Fibroblast of lung (primary cell): ENCODE measurements at regions not wholly inside any gene's neighbourhood (a gene's known extent, or its start where the extent isn't known, plus 50 kb on each side); places are given as distances from the start of the nearest gene placed in this dataset.

Source experiments
- DNase-seq, 2 donors: peaks; one replicate each; pipeline versions ENCODE4 v3.0.0 to v3.0.0-alpha.2; 2010; ENCODE audit warnings: low read depth in 2 of 2
- H2AFZ ChIP-seq: 2 replicates; pipeline ENCODE4 v1.5.1; 2012; ENCODE audit warnings: low read length, control low read depth, inconsistent platforms
- H3K27ac ChIP-seq: 2 replicates; pipeline ENCODE4 v1.5.1; 2011; ENCODE audit warnings: low read length, control low read depth; ENCODE audit not compliant: insufficient read depth
- H3K27me3 ChIP-seq: 2 replicates; pipeline ENCODE4 v1.5.1; 2011; ENCODE audit warnings: mild to moderate bottlenecking, low read length; ENCODE audit not compliant: control insufficient read depth, insufficient read depth
- H3K36me3 ChIP-seq: 2 replicates; pipeline ENCODE4 v1.5.1; 2011; ENCODE audit warnings: low read length; ENCODE audit not compliant: control insufficient read depth, insufficient read depth
- H3K4me1 ChIP-seq: 2 replicates; pipeline ENCODE4 v1.5.1; 2011; ENCODE audit warnings: low read length; ENCODE audit not compliant: control insufficient read depth, insufficient read depth; ENCODE audit errors: extremely low read depth
- H3K4me2 ChIP-seq: 2 replicates; pipeline ENCODE4 v1.5.1; 2011; ENCODE audit warnings: low read length, control low read depth; ENCODE audit not compliant: insufficient read depth; ENCODE audit errors: extremely low read depth
- H3K4me3 ChIP-seq, 4 experiments: fragments of 200-600 bp in 1 of 4; sonication (generic) in 1 of 4; replicated peaks in 1 of 4; 2 replicates each; pipeline ENCODE4 v1.5.1; 2011 to 2016; ENCODE audit warnings: low read length in 4 of 4, low read depth in 3 of 4, mild to moderate bottlenecking in 3 of 4, control low read depth in 2 of 4, inconsistent platforms in 1 of 4, mixed read lengths in 1 of 4; ENCODE audit not compliant: insufficient read depth in 1 of 4; ENCODE audit errors: control extremely low read depth in 1 of 4
- H3K79me2 ChIP-seq: 2 replicates; pipeline ENCODE4 v1.5.1; 2012; ENCODE audit warnings: mild to moderate bottlenecking, low read length, inconsistent platforms; ENCODE audit not compliant: control insufficient read depth, insufficient read depth
- H3K9ac ChIP-seq: 2 replicates; pipeline ENCODE4 v1.5.1; 2011; ENCODE audit warnings: mild to moderate bottlenecking, low read length, control low read depth; ENCODE audit not compliant: insufficient read depth
- H3K9me3 ChIP-seq: 2 replicates; pipeline ENCODE4 v1.5.1; 2012; ENCODE audit warnings: low read depth, low read length; ENCODE audit not compliant: control insufficient read depth, insufficient read depth
- H4K20me1 ChIP-seq: 2 replicates; pipeline ENCODE4 v1.5.1; 2011; ENCODE audit warnings: low read length; ENCODE audit not compliant: control insufficient read depth, insufficient read depth; ENCODE audit errors: extremely low read depth
- EZH2 ChIP-seq: IDR thresholded peaks from 2 replicates; pipeline ENCODE4 v1.5.1; 2012; ENCODE audit warnings: low read length, control low read depth, mild to moderate bottlenecking; ENCODE audit errors: missing control alignments
- TF ChIP-seq, protein P1 (sequence below), 2 donors: IDR thresholded peaks in 1 of 2; conservative IDR thresholded peaks in 1 of 2; 1 replicate in 1 of 2; 2 replicates in 1 of 2; pipeline ENCODE4 v1.5.1; 2011 to 2012; ENCODE audit warnings: low read length in 2 of 2, control low read depth in 1 of 2, inconsistent platforms in 1 of 2, low read depth in 1 of 2, mild to moderate bottlenecking in 1 of 2

DNA sequence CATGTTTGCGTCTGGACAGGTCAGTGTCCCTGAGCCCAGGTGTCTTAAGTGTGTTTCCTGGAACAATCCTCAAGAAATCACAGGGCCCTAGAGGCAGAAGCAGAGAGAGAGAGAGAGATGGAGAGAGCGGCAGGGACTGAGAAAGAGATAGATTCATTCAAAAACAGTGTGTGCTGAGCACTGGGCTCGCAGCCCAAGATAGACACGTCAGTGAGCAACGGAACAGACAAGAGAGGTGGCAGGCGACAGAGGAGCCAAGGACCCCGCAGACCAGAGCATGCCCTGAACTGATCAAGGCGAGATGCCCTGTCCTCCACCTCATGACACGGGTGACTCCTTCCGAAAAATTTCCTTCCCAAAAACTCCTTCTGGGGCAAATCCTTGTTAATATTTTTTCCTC is 362.0 kb upstream of the SULF2 start:
- no peaks in the 10 kb centered on the region for H3K9me3 ChIP-seq

DNA sequence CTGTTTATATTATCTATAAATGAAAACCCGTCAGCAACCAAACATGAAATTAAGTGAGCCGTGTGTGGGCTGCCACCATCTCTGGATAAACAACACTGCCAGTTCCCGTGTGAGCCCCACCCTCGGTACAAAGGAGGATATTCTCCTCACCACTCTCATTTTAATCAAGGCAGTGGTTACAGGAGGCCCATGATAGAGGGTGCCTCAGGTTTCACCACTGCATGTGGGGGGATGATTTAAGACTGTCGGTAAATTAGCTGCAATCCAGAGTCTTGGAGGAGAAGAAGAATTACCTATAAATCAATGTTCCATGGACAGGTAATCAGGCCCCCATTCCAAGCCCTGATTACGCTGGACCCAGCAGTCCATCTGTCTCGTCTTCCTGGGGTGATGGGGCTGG is 361.6 kb upstream of the SULF2 start:
- H3K9ac ChIP-seq = no peak overlapping the region
- no peaks in the 10 kb centered on the region for H3K36me3 ChIP-seq
- TF ChIP-seq, protein P1, sequence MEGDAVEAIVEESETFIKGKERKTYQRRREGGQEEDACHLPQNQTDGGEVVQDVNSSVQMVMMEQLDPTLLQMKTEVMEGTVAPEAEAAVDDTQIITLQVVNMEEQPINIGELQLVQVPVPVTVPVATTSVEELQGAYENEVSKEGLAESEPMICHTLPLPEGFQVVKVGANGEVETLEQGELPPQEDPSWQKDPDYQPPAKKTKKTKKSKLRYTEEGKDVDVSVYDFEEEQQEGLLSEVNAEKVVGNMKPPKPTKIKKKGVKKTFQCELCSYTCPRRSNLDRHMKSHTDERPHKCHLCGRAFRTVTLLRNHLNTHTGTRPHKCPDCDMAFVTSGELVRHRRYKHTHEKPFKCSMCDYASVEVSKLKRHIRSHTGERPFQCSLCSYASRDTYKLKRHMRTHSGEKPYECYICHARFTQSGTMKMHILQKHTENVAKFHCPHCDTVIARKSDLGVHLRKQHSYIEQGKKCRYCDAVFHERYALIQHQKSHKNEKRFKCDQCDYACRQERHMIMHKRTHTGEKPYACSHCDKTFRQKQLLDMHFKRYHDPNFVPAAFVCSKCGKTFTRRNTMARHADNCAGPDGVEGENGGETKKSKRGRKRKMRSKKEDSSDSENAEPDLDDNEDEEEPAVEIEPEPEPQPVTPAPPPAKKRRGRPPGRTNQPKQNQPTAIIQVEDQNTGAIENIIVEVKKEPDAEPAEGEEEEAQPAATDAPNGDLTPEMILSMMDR (conservative IDR thresholded peaks at IDR 0.05 in 1 of 2, IDR thresholded peaks at IDR 0.05 in 1 of 2; ENCODE audit: low read depth in 1 of 2, low read length in 2 of 2) = no peak
- TF ChIP-seq EZH2 = no peak
- no peaks in the 10 kb centered on the region for H4K20me1 ChIP-seq
- no peaks in the 10 kb centered on the region for H3K27me3 ChIP-seq
- no peak overlapping the region for H3K4me2 ChIP-seq
- H3K9me3 ChIP-seq = no peaks in the 10 kb centered on the region
- H3K27ac ChIP-seq = no peak overlapping the region
- no peaks in the 10 kb centered on the region for H3K4me1 ChIP-seq
- no peak overlapping the region for H3K4me3 ChIP-seq
- no peaks in the 10 kb centered on the region for H3K79me2 ChIP-seq
- DNase-seq = no peak
- no peak overlapping the region for H2AFZ ChIP-seq

More for the DNA sequence above, 362.0 kb upstream of the SULF2 start:
- Histone ChIP-seq H3K4me3 (no peak overlapping the region), H3K9ac (no peak overlapping the region), H3K4me1 (no peaks in the 10 kb centered on the region), H3K27me3 (no peaks in the 10 kb centered on the region), H4K20me1 (no peaks in the 10 kb centered on the region), H3K79me2 (no peaks in the 10 kb centered on the region), H3K36me3 (no peaks in the 10 kb centered on the region), H3K4me2 (no peak overlapping the region), H3K27ac (no peak overlapping the region), H2AFZ (no peak overlapping the region)
- no peak for DNase-seq
- TF ChIP-seq EZH2 = no peak
- TF ChIP-seq, protein P1 (conservative IDR thresholded peaks at IDR 0.05 in 1 of 2, IDR thresholded peaks at IDR 0.05 in 1 of 2; ENCODE audit: low read depth in 1 of 2, low read length in 2 of 2) = no peak

DNA sequence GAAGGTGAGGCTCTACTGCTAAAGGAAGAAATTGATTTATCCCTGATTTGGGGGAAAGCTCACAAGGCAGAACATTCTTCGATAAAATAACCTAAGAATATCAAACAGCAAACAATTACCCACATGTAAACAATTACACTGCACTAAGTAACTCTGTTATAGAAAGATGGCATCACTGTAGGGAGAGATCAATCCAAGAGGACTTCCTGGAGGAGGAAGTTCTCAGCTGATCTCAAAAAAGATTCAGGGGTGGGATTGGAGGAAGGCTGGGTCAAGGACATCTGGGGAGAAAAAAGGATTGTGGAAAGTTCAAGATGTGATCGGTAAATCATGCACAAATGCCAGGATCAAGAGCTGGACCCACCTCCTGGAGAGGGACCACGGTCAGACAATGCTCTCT is 361.0 kb upstream of the SULF2 start:
- H3K9ac ChIP-seq = no peak overlapping the region
- H3K4me1 ChIP-seq = no peaks in the 10 kb centered on the region
- DNase-seq = no peak
- no peak overlapping the region for H3K27ac ChIP-seq
- H3K27me3 ChIP-seq = no peaks in the 10 kb centered on the region
- no peaks in the 10 kb centered on the region for H3K79me2 ChIP-seq
- TF ChIP-seq EZH2 = no peak
- TF ChIP-seq, protein P1 (conservative IDR thresholded peaks at IDR 0.05 in 1 of 2, IDR thresholded peaks at IDR 0.05 in 1 of 2; ENCODE audit: low read depth in 1 of 2, low read length in 2 of 2) = no peak
- H3K4me3 ChIP-seq = no peak overlapping the region
- H2AFZ ChIP-seq = no peak overlapping the region
- no peaks in the 10 kb centered on the region for H3K9me3 ChIP-seq
- H4K20me1 ChIP-seq = no peaks in the 10 kb centered on the region
- H3K36me3 ChIP-seq = no peaks in the 10 kb centered on the region
- H3K4me2 ChIP-seq = no peak overlapping the region
